Fibroblast of villous mesenchyme (primary cell): ENCODE measurements at regions not wholly inside any gene's neighbourhood (a gene's known extent, or its start where the extent isn't known, plus 50 kb on each side); places are given as distances from the start of the nearest gene placed in this dataset.

Source experiments
- DNase-seq: peaks from one replicate; pipeline ENCODE4 v3.0.0-alpha.2; 2010; ENCODE audit warnings: low read depth
- H3K4me3 ChIP-seq: 2 replicates; pipeline ENCODE4 v1.5.1; 2011; ENCODE audit warnings: low read depth, mild to moderate bottlenecking, low read length
- TF ChIP-seq, protein P1 (sequence below): IDR thresholded peaks from 2 replicates; pipeline ENCODE4 v1.5.1; 2012; ENCODE audit warnings: low read depth, mild to moderate bottlenecking, low read length; ENCODE audit not compliant: insufficient read depth

GRCh38 chr1:5254131-5254725 is 599.8 kb downstream of the AJAP1 start:
- TF ChIP-seq, protein P1, sequence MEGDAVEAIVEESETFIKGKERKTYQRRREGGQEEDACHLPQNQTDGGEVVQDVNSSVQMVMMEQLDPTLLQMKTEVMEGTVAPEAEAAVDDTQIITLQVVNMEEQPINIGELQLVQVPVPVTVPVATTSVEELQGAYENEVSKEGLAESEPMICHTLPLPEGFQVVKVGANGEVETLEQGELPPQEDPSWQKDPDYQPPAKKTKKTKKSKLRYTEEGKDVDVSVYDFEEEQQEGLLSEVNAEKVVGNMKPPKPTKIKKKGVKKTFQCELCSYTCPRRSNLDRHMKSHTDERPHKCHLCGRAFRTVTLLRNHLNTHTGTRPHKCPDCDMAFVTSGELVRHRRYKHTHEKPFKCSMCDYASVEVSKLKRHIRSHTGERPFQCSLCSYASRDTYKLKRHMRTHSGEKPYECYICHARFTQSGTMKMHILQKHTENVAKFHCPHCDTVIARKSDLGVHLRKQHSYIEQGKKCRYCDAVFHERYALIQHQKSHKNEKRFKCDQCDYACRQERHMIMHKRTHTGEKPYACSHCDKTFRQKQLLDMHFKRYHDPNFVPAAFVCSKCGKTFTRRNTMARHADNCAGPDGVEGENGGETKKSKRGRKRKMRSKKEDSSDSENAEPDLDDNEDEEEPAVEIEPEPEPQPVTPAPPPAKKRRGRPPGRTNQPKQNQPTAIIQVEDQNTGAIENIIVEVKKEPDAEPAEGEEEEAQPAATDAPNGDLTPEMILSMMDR = no peak
- H3K4me3 ChIP-seq = no peak overlapping the region
- no peak for DNase-seq

DNA sequence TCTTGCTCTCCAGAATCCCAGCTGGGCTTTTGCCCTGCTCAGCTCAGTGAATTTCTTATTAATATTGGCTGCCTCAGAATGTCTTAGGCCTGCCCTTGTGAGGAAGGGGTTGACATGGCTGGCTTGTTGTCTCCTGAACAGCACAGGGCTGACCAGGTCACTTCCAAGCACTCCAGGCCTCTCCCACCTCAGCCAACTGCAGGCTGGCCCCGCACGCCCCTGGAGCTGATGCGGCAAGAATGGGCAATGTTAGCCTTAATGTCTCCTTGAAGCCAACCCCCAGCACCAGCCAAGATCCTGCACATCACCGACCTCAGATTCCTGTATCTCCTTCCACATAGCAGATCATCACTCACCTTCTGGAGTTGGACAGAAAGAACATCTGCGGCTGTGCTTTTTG is 598.6 kb downstream of the AJAP1 start:
- DNase-seq = no peak
- TF ChIP-seq, protein P1 = no peak
- no peak overlapping the region for H3K4me3 ChIP-seq

- no peak for DNase-seq
- TF ChIP-seq, protein P1 = no peak
- no peak overlapping the region for H3K4me3 ChIP-seq
Observed at GRCh38 chr1:5250336-5250735, 595.9 kb downstream of the AJAP1 start.

DNA sequence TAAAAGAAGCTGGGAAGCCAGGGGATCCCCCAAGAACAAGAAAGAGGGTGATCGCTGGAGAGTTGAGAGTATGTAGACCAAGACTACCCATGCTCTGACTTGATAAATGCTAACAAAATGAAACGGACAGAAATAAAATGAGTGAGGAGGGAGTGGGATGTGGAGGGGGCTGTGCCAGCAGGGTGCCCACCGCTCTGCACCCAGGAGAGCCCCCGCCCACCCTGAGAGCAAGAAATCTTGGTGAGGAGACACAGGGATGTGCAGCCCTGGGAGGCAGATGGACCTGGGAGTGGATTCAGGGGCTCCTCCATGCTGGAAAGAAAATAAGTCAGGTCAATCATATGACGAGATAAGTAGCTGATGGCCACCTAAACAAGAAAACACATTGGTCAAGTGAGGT is 590.9 kb downstream of the AJAP1 start:
- H3K4me3 ChIP-seq = no peak overlapping the region
- TF ChIP-seq, protein P1 = no peak
- no peak for DNase-seq

DNA sequence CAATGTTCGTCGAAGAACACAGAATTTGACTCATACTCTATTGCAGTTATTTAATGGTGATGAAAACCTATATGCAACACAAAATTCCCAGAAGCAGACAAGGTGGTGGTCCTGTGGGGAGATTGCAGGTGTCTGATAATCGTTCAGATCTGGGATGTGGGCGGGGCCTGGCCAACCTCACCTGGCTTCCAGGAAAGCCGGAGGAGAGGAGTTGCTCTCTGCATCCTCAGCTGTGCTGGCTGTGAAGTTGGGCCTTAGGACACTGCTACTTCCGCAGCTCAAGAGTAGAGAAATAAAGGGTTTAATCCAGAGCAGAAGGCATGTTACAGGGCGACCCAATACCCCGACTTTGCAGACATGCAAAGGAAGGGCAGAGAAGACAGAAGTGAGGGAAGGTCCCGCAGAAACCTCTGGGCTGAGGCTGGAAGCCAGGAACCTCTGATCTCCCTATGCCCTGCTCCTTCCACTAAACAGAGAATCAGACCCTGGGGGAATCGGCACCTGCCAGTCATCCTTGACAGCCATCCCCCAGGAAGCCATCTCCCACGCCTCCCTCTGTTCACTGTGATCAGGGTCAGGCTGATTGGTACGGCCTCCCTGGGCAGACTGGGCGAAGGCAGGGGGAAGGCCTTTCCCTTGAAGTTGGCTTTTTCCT is 590.3 kb downstream of the AJAP1 start:
- H3K4me3 ChIP-seq = no peak overlapping the region
- DNase-seq = no peak
- TF ChIP-seq, protein P1 = no peak

DNA sequence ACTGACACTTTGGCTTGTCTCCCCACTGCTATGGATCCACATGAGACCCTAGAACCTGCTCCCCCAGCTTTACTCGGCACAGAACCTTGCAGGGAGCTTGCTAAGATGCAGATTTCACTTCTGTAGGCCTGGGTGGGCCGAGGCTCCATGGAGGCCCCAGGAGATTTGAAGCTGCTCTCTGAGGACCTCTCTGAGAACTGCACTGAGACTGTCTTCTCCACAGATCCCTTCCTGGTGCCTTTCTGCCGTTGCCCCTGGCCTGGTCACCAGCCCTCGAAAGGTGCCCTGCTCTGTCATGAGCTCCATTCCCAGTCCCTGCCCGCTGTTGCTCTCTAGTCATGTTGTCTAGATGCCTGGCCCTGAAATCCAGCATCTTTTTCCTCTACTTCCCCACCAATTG is 588.4 kb downstream of the AJAP1 start:
- no peak overlapping the region for H3K4me3 ChIP-seq
- TF ChIP-seq, protein P1 = no peak
- no peak for DNase-seq

DNA sequence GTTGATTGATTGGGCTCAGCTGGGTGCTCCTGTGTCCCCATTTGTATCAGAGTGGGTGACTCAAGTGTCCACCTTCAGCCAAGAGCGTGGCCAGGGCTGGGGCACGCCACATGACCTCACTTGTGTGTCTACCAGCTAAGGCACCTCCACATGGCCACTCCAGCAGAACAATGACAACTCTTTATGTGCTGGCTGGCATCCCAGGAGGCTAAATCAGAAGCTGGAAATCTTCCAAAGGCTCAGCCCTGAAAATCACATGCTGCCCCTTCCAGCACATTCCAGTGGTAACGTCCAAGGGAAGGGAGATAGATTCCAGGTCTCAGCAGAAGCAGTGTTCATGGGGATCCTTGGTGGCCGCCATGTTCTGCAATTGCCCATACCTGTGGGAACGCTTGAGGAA is 585.5 kb downstream of the AJAP1 start:
- TF ChIP-seq, protein P1 = no peak
- no peak overlapping the region for H3K4me3 ChIP-seq
- no peak for DNase-seq
